Mammary epithelial cell (primary cell): ENCODE measurements at regions not wholly inside any gene's neighbourhood (a gene's known extent, or its start where the extent isn't known, plus 50 kb on each side); places are given as distances from the start of the nearest gene placed in this dataset.

Experiments used
- CTCF ChIP-seq, 2 donors: IDR thresholded peaks in 1 of 2; conservative IDR thresholded peaks in 1 of 2; 2 replicates each; pipeline ENCODE4 v1.5.1; 2011 to 2012; ENCODE audit warnings: inconsistent platforms in 2 of 2, low read length in 2 of 2, mild to moderate bottlenecking in 2 of 2, control low read depth in 1 of 2, low read depth in 1 of 2; ENCODE audit not compliant: insufficient read depth in 1 of 2; ENCODE audit errors: extremely low read depth in 1 of 2
- EZH2 ChIP-seq: IDR thresholded peaks from 2 replicates; pipeline ENCODE4 v1.6.1; 2012; ENCODE audit warnings: low read length, inconsistent platforms, borderline replicate concordance

- TF ChIP-seq CTCF (conservative IDR thresholded peaks at IDR 0.05 in 1 of 2, IDR thresholded peaks at IDR 0.05 in 1 of 2; ENCODE audit: extremely low read depth in 1 of 2, insufficient read depth in 1 of 2, low read depth in 1 of 2, low read length in 2 of 2) = no peak
- no peak for TF ChIP-seq EZH2
Observed at GRCh38 chr5:164146223-164146622, 640.8 kb downstream of the MAT2B start.
